MG63 (cell line): ENCODE measurements at regions not wholly inside any gene's neighbourhood (a gene's known extent, or its start where the extent isn't known, plus 50 kb on each side); places are given as distances from the start of the nearest gene placed in this dataset.

Source experiments
- DNase-seq: peaks from one replicate; pipeline ENCODE4 v3.0.0-alpha.2; 2020
- H3K27me3 ChIP-seq: fragments of 250-450 bp; sonication (Bioruptor Pico); 2 replicates; pipeline ENCODE4 v1.5.1; 2020; ENCODE audit warnings: mild to moderate bottlenecking, moderate library complexity
- H3K36me3 ChIP-seq: fragments of 250-450 bp; sonication (Bioruptor Pico); 2 replicates; pipeline ENCODE4 v1.5.1; 2020; ENCODE audit warnings: mild to moderate bottlenecking, moderate library complexity
- H3K4me3 ChIP-seq: fragments of 250-450 bp; sonication (Bioruptor Pico); 2 replicates; pipeline ENCODE4 v1.5.1; 2020; ENCODE audit warnings: mild to moderate bottlenecking, moderate library complexity
- H3K9me3 ChIP-seq: fragments of 250-450 bp; sonication (Bioruptor Pico); 2 replicates; pipeline ENCODE4 v1.5.1; 2020; ENCODE audit warnings: mild to moderate bottlenecking, moderate library complexity

DNA sequence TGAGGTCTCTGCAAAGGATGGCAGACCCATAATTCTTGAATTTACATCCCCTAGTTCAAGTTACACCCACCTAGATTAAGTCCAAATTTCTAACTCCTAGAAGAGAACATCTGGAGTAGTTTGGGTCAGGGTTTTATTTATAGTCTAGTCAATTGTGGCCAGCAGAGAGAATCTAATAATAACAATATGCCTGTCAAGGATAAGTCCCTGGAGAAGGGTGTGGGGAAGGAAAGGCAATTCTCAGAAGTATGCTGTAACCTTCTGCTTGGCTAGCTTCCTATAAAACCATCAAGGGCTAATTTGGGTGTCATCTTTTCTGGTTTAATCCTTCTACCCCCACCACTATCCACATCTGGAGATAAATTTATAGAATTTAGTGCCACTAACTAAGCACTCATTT, 52.8 kb upstream of the SEMA3E start:
- no peaks in the 10 kb centered on the region for H3K9me3 ChIP-seq
- no peaks in the 10 kb centered on the region for H3K27me3 ChIP-seq
- H3K36me3 ChIP-seq = no peaks in the 10 kb centered on the region
- H3K4me3 ChIP-seq = no peak overlapping the region
- no peak for DNase-seq
